ENCODE measurements at regions not wholly inside any gene's neighbourhood (a gene's known extent, or its start where the extent isn't known, plus 50 kb on each side); places are given as distances from the start of the nearest gene placed in this dataset.
"Not testable (repeated sequence)": the region's sequence is repeated elsewhere in the genome, so short reads cannot be mapped to it uniquely, and the experiment has no call there.

GRCh38 chr2:47728551-47728950 is 54.4 kb upstream of the MSH6 start:
- DNase-seq (ENCODE audit: low spot score) = no peak

DNA sequence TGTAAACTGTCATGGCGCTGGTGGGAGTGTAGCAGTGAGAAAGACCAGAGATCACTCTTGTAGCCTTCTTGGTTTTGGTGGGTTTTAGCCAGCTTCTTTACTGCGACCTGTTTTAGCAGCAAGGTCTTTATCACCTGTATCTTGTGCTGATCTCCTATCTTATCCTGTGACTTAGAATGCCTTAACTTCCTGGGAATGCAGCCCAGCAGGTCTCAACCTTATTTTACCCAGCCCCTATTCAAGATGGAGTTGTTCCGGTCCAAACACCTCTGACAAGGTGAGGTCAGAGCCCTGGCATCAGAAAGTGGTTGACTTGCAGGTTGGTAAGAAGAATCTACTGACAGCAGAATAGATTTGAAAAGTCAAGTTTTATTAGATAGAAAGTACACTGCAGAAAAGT is 55.0 kb upstream of the MSH6 start:
- DNase-seq (ENCODE audit: low spot score) = no peak

DNA sequence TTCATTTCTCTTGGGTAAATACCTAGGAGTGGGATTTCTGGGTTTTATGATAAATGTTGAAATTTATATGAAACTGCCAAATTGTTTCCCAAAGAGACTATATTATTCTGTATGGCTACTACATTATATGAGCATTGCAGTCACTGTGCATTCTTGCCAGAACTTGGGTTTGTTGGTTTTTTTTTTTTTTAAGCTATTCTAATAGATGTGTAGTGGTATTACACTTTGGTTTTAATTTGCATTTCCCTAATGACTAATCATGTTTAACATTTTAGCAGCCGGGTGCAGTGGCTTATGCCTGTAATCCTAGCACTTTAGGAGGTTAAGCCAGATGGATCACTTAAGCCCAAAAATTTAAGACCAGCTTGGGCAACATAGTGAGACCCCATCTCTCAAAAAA is 56.0 kb upstream of the MSH6 start:
- not testable (repeated sequence) for DNase-seq (ENCODE audit: low spot score)

DNA sequence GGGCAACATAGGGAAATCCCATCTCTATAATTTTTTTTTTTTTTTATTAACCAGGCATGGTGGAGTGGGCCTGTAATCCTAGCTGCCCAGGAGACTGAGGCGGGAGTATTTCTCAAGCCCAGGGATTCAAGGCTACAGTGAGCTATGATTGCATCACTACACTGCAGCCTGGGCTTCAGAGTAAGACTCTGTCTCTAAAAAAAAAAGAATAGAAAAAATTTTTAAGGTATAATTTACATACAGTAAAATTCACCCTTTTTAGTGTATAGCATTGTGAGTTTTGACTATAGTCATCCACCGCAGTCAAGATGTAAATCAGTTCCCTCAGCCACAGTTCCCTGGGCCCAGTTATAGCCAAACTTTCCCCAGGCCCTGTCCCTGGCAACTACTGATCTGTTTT is 57.1 kb upstream of the MSH6 start:
- no peak for DNase-seq (ENCODE audit: low spot score)

DNA sequence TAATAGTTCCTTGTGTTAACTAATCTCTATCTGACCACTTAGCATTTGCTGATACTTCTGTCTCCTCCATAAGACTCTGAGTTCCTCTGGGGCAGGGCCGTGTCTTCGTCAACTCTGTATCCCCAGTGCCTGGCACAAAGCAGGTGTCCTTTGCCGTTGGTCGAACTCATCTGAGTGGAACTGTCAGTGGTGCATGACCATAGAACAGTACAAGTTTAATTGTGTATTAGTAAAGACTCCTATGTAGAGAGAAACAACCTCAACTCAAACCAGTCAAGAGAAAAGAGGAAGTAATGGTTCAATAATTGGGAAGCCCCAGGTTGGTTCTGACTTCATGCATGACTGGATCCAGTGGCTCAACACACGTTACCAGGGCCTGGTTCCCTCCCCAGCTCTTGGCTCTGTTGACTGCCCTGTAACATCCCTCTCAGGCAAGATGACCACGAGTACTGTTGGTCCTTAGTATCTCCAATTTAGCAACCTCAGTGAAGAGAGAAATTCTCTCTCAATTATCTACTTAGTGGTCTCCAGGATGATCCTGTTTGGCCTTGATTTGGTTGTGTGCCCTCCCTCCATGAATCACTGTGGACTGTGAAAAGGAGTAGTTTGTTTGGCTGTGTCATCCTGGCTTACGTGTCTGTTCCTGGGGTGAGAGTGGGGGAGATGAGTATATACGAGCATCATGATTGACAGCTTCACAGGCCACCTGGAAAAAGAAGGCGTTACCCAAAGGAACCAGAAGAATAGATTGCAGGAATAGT is 58.5 kb upstream of the MSH6 start:
- DNase-seq (ENCODE audit: low spot score) = no peak

DNA sequence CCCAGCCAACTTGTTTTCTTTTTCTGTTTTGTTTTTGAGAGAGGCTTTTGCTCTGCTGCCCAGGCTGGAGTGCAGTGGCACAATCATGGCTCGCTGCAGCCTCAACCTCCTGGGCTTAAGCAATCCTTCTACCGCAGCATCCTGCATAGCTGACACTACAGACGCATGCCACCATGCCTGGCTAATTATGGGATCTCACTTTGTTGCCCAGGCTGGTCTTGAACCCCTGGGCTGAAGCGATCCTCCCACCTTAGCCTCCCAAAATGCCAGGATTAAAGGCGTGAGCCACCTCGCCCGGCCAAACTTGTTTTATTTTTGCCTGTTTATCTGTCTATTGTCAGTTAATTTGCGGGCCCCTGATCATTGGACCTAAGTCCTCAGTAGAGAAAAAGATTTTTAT is 61.6 kb upstream of the MSH6 start:
- DNase-seq (ENCODE audit: low spot score) = no peak

DNA sequence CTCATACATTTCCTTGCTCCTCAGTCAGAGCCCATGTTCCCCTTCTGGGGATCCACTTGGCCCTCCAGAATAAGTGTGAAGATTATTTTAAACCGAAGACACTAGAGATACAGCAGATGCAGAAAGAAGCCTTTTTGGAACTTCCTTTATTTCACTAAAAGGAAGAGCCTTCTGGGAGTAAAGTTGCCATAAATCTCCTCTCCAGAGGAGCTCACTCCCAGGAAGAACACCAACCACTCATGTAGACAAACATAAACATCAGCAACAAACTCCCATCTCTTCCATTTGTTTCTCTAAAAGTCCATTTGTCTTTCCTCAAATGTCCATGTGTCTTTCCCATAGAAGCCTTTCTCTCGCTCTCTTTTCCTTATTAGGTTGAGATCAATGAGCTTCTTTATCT is 62.4 kb upstream of the MSH6 start:
- no peak for DNase-seq (ENCODE audit: low spot score)

- DNase-seq (ENCODE audit: low spot score) = no peak
Measured at GRCh38 chr2:47720036-47720435, 62.9 kb upstream of the MSH6 start.

DNA sequence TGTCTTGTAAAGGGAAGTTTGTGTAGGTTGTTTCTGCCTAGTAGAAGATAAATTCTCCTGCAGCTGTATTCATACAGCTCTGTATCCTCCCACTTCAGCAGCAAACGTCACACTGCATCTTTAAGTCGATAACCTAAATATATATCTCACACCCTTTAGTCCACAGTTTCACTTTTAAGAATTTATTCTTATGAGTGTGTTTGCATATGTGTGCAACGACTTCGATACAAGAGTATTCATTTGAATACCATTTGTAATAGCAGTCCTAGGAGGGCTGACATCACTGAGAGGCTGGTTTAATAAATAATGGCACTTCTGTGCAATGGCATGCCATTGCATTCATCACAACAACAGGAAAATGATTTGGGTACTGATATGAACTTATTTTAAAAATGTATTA is 63.8 kb upstream of the MSH6 start:
- DNase-seq (ENCODE audit: low spot score) = no peak

DNA sequence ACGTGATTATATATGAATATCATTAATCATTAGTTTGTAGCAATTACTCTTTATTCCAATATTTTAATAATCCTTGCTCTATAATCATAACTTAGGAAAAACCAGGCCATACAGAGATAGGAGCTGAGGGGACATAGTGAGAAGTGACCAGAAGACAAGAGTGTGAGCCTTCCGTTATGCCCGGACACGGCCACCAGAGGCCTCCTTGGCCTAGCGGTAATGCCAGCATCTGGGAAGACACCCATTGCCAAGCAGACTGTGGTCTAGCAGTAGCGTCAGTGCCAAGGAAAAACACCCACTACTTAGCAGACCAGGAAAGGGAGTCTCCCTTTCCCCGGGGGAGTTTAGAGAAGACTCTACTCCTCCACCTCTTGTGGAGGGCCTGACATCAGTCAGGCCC is 66.6 kb upstream of the MSH6 start:
- not testable (repeated sequence) for DNase-seq (ENCODE audit: low spot score)

DNA sequence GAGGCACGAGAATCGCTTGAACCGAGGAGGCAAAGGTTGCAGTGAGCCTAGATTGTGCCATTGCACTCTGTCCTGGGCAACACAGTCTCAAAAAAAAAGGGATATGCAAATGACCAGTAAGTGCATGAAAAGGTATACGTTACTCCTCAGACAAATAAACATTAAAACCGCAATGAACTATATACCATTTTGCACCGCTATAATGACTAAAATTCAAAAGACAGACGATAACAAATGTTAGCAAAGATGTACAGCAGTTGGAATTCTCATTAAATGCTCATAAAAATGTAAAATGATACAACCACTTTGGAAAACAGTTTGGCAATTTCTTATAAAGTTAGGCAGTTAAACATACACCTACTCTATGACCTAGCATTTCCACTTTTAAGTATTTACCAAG is 67.4 kb upstream of the MSH6 start:
- no peak for DNase-seq (ENCODE audit: low spot score)

- no peak for DNase-seq (ENCODE audit: low spot score)
Measured at GRCh38 chr2:47708801-47709499, 74.0 kb upstream of the MSH6 start.

- DNase-seq (ENCODE audit: low spot score) = no peak
Measured at GRCh38 chr2:47704287-47704686, 78.7 kb upstream of the MSH6 start.

DNA sequence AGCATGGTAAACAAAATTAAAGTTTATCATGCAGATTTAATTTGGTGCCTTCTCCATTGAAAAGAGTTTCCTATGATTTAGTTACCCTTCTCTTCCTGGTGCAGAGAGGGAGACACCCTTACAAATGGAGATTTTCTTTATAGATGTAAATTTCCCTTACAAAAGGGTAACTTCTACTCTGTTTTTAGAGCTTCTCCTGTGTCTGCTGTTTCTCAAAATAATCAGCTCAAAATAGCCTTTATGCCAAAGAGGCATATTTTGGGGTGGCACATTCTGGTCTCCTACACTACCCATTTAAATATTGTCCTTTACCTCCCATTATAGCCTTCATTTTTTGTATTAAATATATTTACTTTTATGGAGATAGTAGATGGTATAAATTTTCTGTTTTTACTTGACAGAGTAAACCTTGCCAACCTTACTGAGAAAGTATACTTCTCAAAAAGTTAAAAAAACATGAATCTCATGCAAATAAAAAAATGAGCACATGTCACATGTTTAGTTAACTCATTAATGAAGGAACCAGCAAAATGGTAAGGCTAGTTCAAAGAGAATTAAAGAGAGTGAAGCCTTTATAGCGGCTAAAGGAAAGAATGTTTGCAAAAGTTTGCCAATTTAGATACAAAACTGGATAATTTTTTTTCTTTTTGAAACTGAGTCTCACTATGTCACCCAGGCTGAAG is 83.3 kb upstream of the MSH6 start:
- no peak for DNase-seq (ENCODE audit: low spot score)

DNA sequence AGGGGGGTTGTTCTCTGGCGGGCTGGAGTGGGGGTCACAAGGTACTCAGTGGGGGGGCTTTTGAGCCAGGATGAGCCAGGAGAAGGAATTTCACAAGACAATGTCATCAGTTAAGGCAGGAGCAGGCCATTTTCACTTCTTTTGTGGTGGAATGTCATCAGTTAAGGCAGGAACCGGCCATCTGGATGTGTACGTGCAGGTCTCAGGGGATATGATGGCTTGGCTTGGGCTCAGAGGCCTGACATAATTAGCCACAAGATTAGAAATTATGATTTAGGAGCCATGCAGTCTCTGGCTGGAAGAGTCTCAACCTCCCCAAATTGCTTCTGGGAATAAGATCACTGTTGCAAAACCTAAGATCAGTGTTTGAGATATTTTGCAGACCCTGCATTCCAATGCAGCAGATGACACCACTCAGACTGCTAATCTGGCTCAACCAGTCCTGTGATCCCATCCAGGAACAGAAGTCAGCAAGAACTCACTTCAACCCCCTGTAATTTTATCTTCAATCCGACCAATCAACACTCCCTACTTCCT is 84.4 kb upstream of the MSH6 start:
- not testable (repeated sequence) for DNase-seq (ENCODE audit: low spot score)

DNA sequence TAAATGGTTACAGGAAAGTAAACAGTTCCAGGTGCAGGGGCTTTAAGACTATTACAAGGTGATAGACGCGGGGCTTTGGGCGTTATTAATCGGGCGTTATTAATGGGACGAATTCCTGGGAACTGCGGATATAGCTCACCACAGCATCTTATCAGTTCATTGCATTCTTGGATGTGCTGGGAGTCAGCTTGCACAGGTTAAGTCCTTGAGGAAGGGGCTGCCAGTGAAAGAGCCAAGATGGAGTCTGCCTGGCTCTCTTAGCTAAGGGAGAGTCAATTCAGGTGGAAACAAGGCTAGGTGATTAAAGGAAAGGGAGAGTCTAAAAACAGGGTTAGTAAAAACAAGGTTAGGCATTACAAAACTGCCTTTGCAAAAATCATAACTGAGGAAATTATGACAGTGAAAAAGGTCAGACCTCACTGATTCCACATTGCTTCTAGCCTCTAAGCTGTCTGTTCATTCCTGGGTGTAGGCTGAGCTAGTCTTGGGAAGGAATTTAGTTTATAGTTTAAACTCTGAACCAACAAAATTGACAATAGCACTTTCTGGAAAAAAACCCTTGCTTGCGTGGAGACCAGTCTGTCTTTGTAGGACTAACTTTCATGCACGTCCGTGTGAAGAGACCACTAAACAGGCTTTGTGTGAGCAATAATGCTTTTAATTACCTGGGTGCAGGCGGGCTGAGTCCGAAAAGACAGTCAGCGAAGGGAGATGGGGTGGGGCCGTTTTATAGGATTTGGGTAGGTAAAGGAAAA is 85.1 kb upstream of the MSH6 start:
- DNase-seq (ENCODE audit: low spot score) = not testable (repeated sequence)

- no peak for DNase-seq (ENCODE audit: low spot score)
Measured at GRCh38 chr2:47697000-47697601, 85.8 kb upstream of the MSH6 start.

DNA sequence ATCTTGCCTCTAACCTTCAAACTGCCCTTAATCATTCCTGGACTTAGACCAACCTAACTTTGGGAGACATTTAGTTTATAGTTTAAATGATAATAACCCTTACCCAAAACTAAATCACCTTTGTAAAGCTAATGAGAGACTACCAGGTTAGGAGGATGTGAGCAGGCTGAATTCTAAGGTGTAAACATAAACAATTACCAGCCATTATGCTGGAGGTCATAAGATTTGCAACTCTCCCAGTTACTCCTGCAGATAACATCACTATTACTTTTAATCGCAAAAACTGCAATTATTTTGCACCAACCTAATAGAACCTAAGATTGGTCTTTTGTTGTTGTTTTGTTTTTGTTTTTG is 86.5 kb upstream of the MSH6 start:
- DNase-seq (ENCODE audit: low spot score) = no peak

DNA sequence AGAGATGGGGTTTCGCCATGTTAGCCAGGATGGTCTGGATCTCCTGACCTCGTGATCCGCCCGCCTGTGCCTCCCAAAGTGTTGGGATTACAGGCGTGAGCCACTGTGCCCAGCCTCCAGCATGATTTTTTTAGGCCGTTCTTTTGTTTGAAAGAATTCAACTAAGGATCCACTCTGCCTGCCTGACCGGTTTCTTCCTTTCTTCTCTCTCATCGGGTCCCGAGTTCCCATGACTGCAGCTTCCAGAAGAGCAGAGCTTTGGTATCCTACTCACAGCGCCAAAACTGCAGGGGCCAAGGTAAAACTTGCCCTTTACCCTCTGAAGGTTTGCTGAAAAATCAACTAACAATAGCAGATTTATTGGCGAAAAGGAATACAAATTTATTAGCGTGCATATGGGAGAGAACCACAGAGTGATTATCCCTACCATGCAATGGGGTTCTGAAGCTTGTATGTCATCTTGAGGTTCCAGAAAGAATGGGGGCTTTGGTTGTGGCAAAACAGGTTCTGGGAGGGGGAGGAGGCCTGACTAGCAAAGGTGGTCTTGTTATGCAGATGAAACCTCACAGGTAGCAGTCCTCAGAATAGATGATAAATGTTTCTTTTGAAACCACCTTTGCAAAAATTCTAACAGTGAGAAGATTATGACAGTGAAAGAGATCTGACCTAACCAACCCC is 87.0 kb upstream of the MSH6 start:
- no peak for DNase-seq (ENCODE audit: low spot score)

DNA sequence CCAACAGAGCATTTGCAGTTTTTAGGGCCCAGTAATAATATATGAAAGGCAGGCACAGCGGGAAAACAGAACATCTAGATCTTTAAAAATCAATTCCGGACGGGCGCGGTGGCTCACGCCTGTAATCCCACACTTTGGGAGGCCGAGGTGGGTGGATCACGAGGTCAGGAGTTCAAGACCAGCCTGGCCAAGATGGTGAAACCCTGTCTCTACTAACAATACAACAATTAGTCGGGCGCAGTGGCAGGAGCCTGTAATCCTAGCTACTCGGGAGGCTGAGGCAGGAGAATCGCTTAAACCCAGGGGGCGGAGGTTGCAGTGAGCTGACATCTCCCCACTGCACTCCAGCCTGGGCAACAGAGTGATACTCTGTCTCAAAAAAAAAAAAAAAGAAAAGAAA is 88.5 kb upstream of the MSH6 start:
- DNase-seq (ENCODE audit: low spot score) = not testable (repeated sequence)

GRCh38 chr2:47690706-47691325 is 92.1 kb upstream of the MSH6 start:
- DNase-seq (ENCODE audit: low spot score) = not testable (repeated sequence)

Measured in AG20443 (cell line).